Thyroid gland (tissue), 4 donors: ENCODE measurements at regions not wholly inside any gene's neighbourhood (a gene's known extent, or its start where the extent isn't known, plus 50 kb on each side); places are given as distances from the start of the nearest gene placed in this dataset.

Experiments used
- DNase-seq, 2 donors: peaks; one replicate each; pipeline ENCODE4 v3.0.0-alpha.2; 2019
- H3K27ac ChIP-seq, 3 donors: fragments of 200-600 bp; sonication (generic); 1 replicate in 2 of 3; 2 replicates in 1 of 3; pipeline ENCODE4 v1.5.1; 2016 to 2019; ENCODE audit warnings: mild to moderate bottlenecking in 1 of 3, moderate library complexity in 1 of 3
- H3K27me3 ChIP-seq: fragments of 200-600 bp; sonication (generic); one replicate; pipeline ENCODE4 v1.5.1; 2019
- H3K36me3 ChIP-seq, 2 donors: fragments of 200-600 bp; sonication (generic); one replicate each; pipeline ENCODE4 v1.5.1; 2016 to 2019
- H3K4me1 ChIP-seq, 2 donors: fragments of 200-600 bp; sonication (generic); one replicate each; pipeline ENCODE4 v1.5.1; 2017 to 2019
- H3K4me3 ChIP-seq, 3 donors: fragments of 200-600 bp; sonication (generic); replicated peaks in 1 of 3; 1 replicate in 2 of 3; 2 replicates in 1 of 3; pipeline ENCODE4 v1.5.1; 2016; ENCODE audit warnings: mild to moderate bottlenecking in 1 of 3
- H3K9me3 ChIP-seq: fragments of 200-600 bp; sonication (generic); one replicate; pipeline ENCODE4 v1.5.1; 2017
- CTCF ChIP-seq, 6 experiments: fragments of 200-600 bp in 3 of 6; fragments of 450-650 bp in 3 of 6; sonication (generic) in 3 of 6; IDR thresholded peaks; one replicate each; pipeline ENCODE4 v1.5.1; 2016 to 2019; ENCODE audit warnings: antibody characterized with exemption in 6 of 6, mild to moderate bottlenecking in 2 of 6, inconsistent platforms in 1 of 6, moderate library complexity in 1 of 6
- POLR2A ChIP-seq, 2 donors: fragments of 450-650 bp; IDR thresholded peaks; one replicate each; pipeline ENCODE4 v1.6.1; 2017; ENCODE audit warnings: antibody characterized with exemption in 2 of 2, mild to moderate bottlenecking in 2 of 2, moderate library complexity in 1 of 2
- WGBS, 2 donors: methylation state at CpG; one replicate each; pipeline ENCODE4 v1.1.5; 2017; 5-methylcytosine and 5-hydroxymethylcytosine counted together
- intact Hi-C: fragments of 100-400 bp; cut with DNase I; formaldehyde crosslinking; loops from one replicate; pipeline ENCODE4 v1.15.1; 2023

DNA sequence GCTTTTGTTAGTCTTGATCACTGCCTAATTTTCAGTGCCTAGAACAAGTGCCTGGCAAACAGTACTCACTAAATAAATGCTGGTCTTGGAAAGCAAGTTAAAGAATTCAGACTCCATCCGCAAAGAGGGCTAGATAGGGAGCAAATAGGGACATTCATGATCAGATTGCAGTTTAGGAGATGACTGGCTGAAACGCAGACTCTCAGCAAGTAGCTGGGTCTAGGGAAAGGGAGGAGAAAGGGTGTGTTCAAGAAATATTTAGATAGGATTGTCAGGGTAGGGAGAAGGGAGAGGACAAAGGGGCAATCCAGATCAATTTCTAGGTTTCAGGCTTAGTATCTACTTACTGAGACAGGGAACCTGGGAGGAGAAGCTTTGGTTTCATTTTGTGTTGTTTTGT, 108.4 kb downstream of the ESM1 start:
- WGBS, 2 donors: 91 to 98% methylated on average over 2 of the region's 2 CpGs
- no peaks in the 10 kb centered on the region for H3K27me3 ChIP-seq
- no peaks in the 10 kb centered on the region for H3K9me3 ChIP-seq
- no peaks in the 10 kb centered on the region for H3K4me1 ChIP-seq
- H3K27ac ChIP-seq: no peak overlapping the region
- no peak overlapping the region for H3K4me3 ChIP-seq
- intact Hi-C loops: no loop called here
- no peaks in the 10 kb centered on the region for H3K36me3 ChIP-seq
- DNase-seq: no peak
- TF ChIP-seq POLR2A (IDR thresholded peaks at IDR 0.05) (no peak), CTCF (IDR thresholded peaks at IDR 0.05) (no peak)

DNA sequence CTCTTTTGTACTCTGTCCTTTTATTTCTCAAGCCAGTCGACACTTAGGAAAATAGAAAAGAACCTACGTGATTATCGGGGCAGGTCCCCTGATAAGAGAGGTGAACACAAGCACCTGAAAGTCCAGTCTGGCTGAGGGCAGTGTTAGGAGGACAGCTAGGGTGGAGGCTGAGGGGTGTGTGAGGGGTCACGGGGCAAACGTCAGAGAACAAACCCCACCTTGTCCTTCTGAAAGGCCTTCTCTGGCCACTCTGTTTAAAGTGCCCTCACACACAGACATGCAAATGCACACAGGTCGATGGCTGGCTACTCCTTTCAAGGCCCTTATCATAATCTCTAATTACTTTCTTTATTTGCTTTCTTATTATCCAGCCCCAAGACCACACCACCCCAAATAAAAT, 108.8 kb downstream of the ESM1 start:
- Histone ChIP-seq H3K27me3 (no peaks in the 10 kb centered on the region), H3K36me3 (no peaks in the 10 kb centered on the region), H3K27ac (no peak overlapping the region), H3K9me3 (no peaks in the 10 kb centered on the region), H3K4me3 (no peak overlapping the region), H3K4me1 (no peaks in the 10 kb centered on the region)
- intact Hi-C loops: no loop called here
- WGBS, 2 donors: 71 to 75% methylated on average over 6 of the region's 6 CpGs
- TF ChIP-seq CTCF (IDR thresholded peaks at IDR 0.05) (no peak), POLR2A (IDR thresholded peaks at IDR 0.05) (no peak)
- no peak for DNase-seq

DNA sequence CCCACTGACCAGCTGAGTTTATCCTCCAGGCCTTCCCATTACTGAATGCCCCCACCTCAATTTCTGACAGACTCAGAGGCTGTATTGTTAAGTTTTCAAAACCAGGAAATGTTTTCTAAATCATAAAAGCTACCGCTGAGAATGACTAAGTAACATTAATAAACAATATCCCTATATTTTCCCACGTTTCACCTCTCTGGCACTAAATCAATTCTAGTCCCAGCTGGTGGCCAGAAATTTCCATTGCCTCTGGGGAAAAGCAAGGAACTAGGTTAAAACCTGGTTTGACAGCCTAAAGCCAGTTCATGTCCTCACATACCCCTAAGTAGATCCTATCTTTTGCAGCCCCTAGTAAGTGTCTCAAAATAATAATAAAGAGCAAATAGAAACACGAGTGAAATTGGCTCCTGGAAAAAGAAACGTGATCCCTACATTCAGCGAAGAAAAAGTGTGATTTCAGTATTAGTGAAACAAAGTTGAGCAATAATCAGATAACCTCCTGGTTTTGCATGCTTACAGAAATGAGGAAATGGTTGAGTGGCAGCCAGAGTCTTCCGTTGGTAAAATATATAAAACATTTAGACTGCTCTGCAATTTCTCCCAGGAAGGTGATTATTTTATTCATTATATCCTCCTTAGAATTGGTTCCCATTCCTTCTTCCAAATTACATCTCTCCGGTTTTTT, 110.9 kb downstream of the ESM1 start:
- Histone ChIP-seq H3K4me1 (no peaks in the 10 kb centered on the region), H3K27ac (no peak overlapping the region), H3K27me3 (no peaks in the 10 kb centered on the region), H3K9me3 (no peaks in the 10 kb centered on the region), H3K4me3 (no peak overlapping the region), H3K36me3 (no peaks in the 10 kb centered on the region)
- TF ChIP-seq CTCF (IDR thresholded peaks at IDR 0.05) (no peak), POLR2A (IDR thresholded peaks at IDR 0.05) (no peak)
- no peak for DNase-seq
- 40 to 50% methylated on average over 7 of the region's 7 CpGs for WGBS, 2 donors
- intact Hi-C loops: no loop called here

DNA sequence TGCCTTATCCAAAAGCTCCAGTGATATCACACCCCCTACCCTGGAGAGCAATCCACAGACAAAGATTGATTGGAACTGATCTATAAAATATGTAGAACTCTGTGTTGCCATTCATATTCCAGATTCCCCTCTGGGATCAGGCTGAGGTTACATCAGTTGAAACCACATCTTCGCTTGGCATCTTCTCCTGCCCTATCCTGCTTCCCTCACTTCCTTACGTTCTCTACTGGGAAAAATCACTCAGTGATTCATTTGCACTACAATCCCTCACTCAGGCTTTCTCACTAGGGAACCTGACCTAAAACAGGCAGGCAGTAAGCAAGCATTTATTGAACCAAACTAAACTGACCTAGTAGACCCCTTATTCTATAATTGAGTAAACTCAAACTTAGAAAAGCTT, 111.7 kb downstream of the ESM1 start:
- no peaks in the 10 kb centered on the region for H3K27me3 ChIP-seq
- DNase-seq: no peak
- H3K4me1 ChIP-seq: no peaks in the 10 kb centered on the region
- H3K36me3 ChIP-seq: no peaks in the 10 kb centered on the region
- H3K27ac ChIP-seq: no peak overlapping the region
- H3K9me3 ChIP-seq: no peaks in the 10 kb centered on the region
- no peak overlapping the region for H3K4me3 ChIP-seq
- intact Hi-C loops: no loop called here
- TF ChIP-seq CTCF (IDR thresholded peaks at IDR 0.05) (no peak), POLR2A (IDR thresholded peaks at IDR 0.05) (no peak)
- 86 to 92% methylated on average over 2 of the region's 2 CpGs for WGBS, 2 donors

- H3K36me3 ChIP-seq: no peaks in the 10 kb centered on the region
- H3K4me1 ChIP-seq: no peaks in the 10 kb centered on the region
- DNase-seq: no peak
- WGBS, 2 donors: 88 to 93% methylated on average over 1 of the region's 1 CpG
- no peak for TF ChIP-seq POLR2A (IDR thresholded peaks at IDR 0.05)
- TF ChIP-seq CTCF (IDR thresholded peaks at IDR 0.05): no peak
- no peaks in the 10 kb centered on the region for H3K9me3 ChIP-seq
- intact Hi-C loops: no loop called here
- no peak overlapping the region for H3K4me3 ChIP-seq
- no peak overlapping the region for H3K27ac ChIP-seq
- no peaks in the 10 kb centered on the region for H3K27me3 ChIP-seq
Measured at GRCh38 chr5:54872810-54873209, 112.6 kb downstream of the ESM1 start.
